Trophoblast cell (in vitro differentiated cells and primary cell): ENCODE measurements at regions not wholly inside any gene's neighbourhood (a gene's known extent, or its start where the extent isn't known, plus 50 kb on each side); places are given as distances from the start of the nearest gene placed in this dataset.

Experiments
- DNase-seq, 2 donors: peaks; one replicate each; pipeline ENCODE4 v3.0.0-alpha.2; 2016
- H2AFZ ChIP-seq: 2 replicates; pipeline ENCODE4 v1.6.1; 2013; ENCODE audit warnings: low read length, moderate library complexity, mild to moderate bottlenecking; ENCODE audit not compliant: insufficient read depth, poor library complexity
- H2AK5ac ChIP-seq: 2 replicates; pipeline ENCODE4 v1.6.1; 2013; ENCODE audit warnings: mild to moderate bottlenecking, low read length
- H2BK120ac ChIP-seq: 2 replicates; pipeline ENCODE4 v1.6.1; 2013; ENCODE audit warnings: low read length, mild to moderate bottlenecking, moderate library complexity; ENCODE audit not compliant: insufficient read depth, poor library complexity
- H2BK12ac ChIP-seq: 2 replicates; pipeline ENCODE4 v1.6.1; 2013; ENCODE audit warnings: mild to moderate bottlenecking, low read length, moderate library complexity
- H2BK5ac ChIP-seq: 2 replicates; pipeline ENCODE4 v1.6.1; 2013; ENCODE audit warnings: low read length, low read depth, moderate library complexity, mild to moderate bottlenecking; ENCODE audit not compliant: poor library complexity
- H3K14ac ChIP-seq: 2 replicates; pipeline ENCODE4 v1.6.1; 2013; ENCODE audit warnings: mild to moderate bottlenecking, low read length
- H3K18ac ChIP-seq: 2 replicates; pipeline ENCODE4 v1.6.1; 2013; ENCODE audit warnings: mild to moderate bottlenecking, low read length
- H3K23ac ChIP-seq: 2 replicates; pipeline ENCODE4 v1.6.1; 2013; ENCODE audit warnings: low read length
- H3K27ac ChIP-seq: 2 replicates; pipeline ENCODE4 v1.5.1; 2013; ENCODE audit warnings: low read depth, mild to moderate bottlenecking, inconsistent platforms, low read length, moderate library complexity
- H3K27me3 ChIP-seq: 2 replicates; pipeline ENCODE4 v1.6.1; 2013; ENCODE audit warnings: inconsistent platforms, mild to moderate bottlenecking, low read length, moderate library complexity; ENCODE audit not compliant: insufficient read depth
- H3K36me3 ChIP-seq, 2 experiments: 1 replicate in 1 of 2; 2 replicates in 1 of 2; pipeline ENCODE4 v1.6.1; 2013; ENCODE audit warnings: low read length in 2 of 2, mild to moderate bottlenecking in 2 of 2, moderate library complexity in 1 of 2; ENCODE audit not compliant: insufficient read depth in 2 of 2, control insufficient read depth in 1 of 2
- H3K4ac ChIP-seq: 2 replicates; pipeline ENCODE4 v1.6.1; 2013; ENCODE audit warnings: low read depth, mild to moderate bottlenecking, low read length, moderate library complexity
- H3K4me1 ChIP-seq, 2 experiments: 1 replicate in 1 of 2; 2 replicates in 1 of 2; pipeline ENCODE4 v1.6.1; 2013; ENCODE audit warnings: low read length in 2 of 2, mild to moderate bottlenecking in 2 of 2, moderate library complexity in 1 of 2; ENCODE audit not compliant: insufficient read depth in 2 of 2, control insufficient read depth in 1 of 2
- H3K4me2 ChIP-seq: 2 replicates; pipeline ENCODE4 v1.6.1; 2013; ENCODE audit warnings: inconsistent platforms, mild to moderate bottlenecking, low read length, moderate library complexity
- H3K4me3 ChIP-seq: 2 replicates; pipeline ENCODE4 v1.5.1; 2013; ENCODE audit warnings: mild to moderate bottlenecking, low read depth, low read length, inconsistent platforms
- H3K79me1 ChIP-seq: one replicate; pipeline ENCODE4 v1.6.1; 2013; ENCODE audit warnings: low read length
- H3K79me2 ChIP-seq: 2 replicates; pipeline ENCODE4 v1.6.1; 2013; ENCODE audit warnings: low read length, mild to moderate bottlenecking; ENCODE audit not compliant: control insufficient read depth, insufficient read depth, poor library complexity
- H3K9ac ChIP-seq: 2 replicates; pipeline ENCODE4 v1.6.1; 2013; ENCODE audit warnings: mild to moderate bottlenecking, low read length
- H3K9me3 ChIP-seq: 2 replicates; pipeline ENCODE4 v1.6.1; 2013; ENCODE audit warnings: low read depth, mild to moderate bottlenecking, control low read depth, inconsistent platforms, low read length; ENCODE audit not compliant: insufficient read depth
- H4K12ac ChIP-seq: 2 replicates; pipeline ENCODE4 v1.6.1; 2013; ENCODE audit warnings: low read depth, mild to moderate bottlenecking, low read length, moderate library complexity
- H4K8ac ChIP-seq: 2 replicates; pipeline ENCODE4 v1.6.1; 2013; ENCODE audit warnings: low read depth, mild to moderate bottlenecking, low read length, moderate library complexity
- H4K91ac ChIP-seq: one replicate; pipeline ENCODE4 v1.6.1; 2013; ENCODE audit warnings: low read depth, mild to moderate bottlenecking, low read length, moderate library complexity
- WGBS: extraction: QIAGEN DNeasy Blood & Tissue Kit; methylation state at CpG from one replicate; pipeline ENCODE4 v1.1.7; 2013; ENCODE audit warnings: missing lambda C conversion rate; ENCODE audit not compliant: insufficient read length, insufficient coverage; ENCODE audit errors: extremely low coverage; 5-methylcytosine and 5-hydroxymethylcytosine counted together

- Histone ChIP-seq H3K4me1 (peaks cover 8% of the 10 kb centered on the region in 2 experiments), H2AFZ (no peak overlapping the region), H3K4me2 (no peak overlapping the region), H3K23ac (no peak overlapping the region), H2BK120ac (no peak overlapping the region), H3K79me2 (peaks cover 2% of the 10 kb centered on the region), H4K91ac (no peak overlapping the region), H4K12ac (no peak overlapping the region), H4K8ac (no peak overlapping the region), H2AK5ac (no peak overlapping the region), H3K27me3 (no peaks in the 10 kb centered on the region), H3K4me3 (no peak overlapping the region), H3K4ac (no peak overlapping the region), H3K79me1 (peaks cover 5% of the 10 kb centered on the region), H3K14ac (no peak overlapping the region), H3K18ac (no peak overlapping the region), H2BK12ac (no peak overlapping the region), H3K9ac (no peak overlapping the region), H3K9me3 (no peaks in the 10 kb centered on the region), H3K27ac (no peak overlapping the region), H2BK5ac (no peak overlapping the region), H3K36me3 (no peaks in the 10 kb centered on the region)
- DNase-seq: no peak
- WGBS: no CpG with 5 or more reads among the region's 2 CpGs
These were observed 56.8 kb upstream of the CD34 start for GRCh38 chr1:207967703-207968102.

DNA sequence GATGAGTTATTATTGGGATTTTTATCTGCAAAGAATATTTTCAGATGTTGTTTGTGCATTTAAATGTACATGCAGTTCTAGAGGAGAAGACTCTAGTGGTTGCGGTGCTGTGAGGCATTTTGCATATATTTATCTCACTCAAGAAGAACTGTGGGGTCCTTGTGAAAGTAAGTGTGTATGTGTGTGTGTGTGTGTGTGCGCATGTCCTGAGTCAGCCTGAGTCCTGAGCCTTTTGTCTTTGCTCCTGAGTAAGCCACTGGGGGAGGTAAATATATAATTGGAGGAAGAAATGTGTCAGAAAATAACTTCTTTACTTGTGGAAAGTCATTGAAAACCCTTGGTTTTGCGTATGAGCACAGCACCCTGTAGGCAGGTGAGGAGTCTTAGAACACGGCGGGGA lies 55.6 kb upstream of the CD34 start:
- no peak overlapping the region for H3K14ac ChIP-seq
- H4K12ac ChIP-seq: no peak overlapping the region
- H2BK5ac ChIP-seq: no peak overlapping the region
- H4K91ac ChIP-seq: no peak overlapping the region
- no peaks in the 10 kb centered on the region for H3K27me3 ChIP-seq
- peaks cover 5% of the 10 kb centered on the region for H3K79me1 ChIP-seq
- no peak overlapping the region for H2AK5ac ChIP-seq
- H3K9ac ChIP-seq: no peak overlapping the region
- no peak overlapping the region for H3K4me3 ChIP-seq
- no peak overlapping the region for H2AFZ ChIP-seq
- H3K36me3 ChIP-seq: no peaks in the 10 kb centered on the region
- H2BK12ac ChIP-seq: no peak overlapping the region
- H3K23ac ChIP-seq: no peak overlapping the region
- H3K4me2 ChIP-seq: no peak overlapping the region
- no peaks in the 10 kb centered on the region for H3K9me3 ChIP-seq
- DNase-seq: no peak
- peaks cover 8 to 10% of the 10 kb centered on the region in 2 experiments for H3K4me1 ChIP-seq
- H3K4ac ChIP-seq: no peak overlapping the region
- H3K79me2 ChIP-seq: peaks cover 2% of the 10 kb centered on the region
- no peak overlapping the region for H3K18ac ChIP-seq
- no peak overlapping the region for H2BK120ac ChIP-seq
- no CpG with 5 or more reads among the region's 5 CpGs for WGBS
- no peak overlapping the region for H4K8ac ChIP-seq
- H3K27ac ChIP-seq: no peak overlapping the region

DNA sequence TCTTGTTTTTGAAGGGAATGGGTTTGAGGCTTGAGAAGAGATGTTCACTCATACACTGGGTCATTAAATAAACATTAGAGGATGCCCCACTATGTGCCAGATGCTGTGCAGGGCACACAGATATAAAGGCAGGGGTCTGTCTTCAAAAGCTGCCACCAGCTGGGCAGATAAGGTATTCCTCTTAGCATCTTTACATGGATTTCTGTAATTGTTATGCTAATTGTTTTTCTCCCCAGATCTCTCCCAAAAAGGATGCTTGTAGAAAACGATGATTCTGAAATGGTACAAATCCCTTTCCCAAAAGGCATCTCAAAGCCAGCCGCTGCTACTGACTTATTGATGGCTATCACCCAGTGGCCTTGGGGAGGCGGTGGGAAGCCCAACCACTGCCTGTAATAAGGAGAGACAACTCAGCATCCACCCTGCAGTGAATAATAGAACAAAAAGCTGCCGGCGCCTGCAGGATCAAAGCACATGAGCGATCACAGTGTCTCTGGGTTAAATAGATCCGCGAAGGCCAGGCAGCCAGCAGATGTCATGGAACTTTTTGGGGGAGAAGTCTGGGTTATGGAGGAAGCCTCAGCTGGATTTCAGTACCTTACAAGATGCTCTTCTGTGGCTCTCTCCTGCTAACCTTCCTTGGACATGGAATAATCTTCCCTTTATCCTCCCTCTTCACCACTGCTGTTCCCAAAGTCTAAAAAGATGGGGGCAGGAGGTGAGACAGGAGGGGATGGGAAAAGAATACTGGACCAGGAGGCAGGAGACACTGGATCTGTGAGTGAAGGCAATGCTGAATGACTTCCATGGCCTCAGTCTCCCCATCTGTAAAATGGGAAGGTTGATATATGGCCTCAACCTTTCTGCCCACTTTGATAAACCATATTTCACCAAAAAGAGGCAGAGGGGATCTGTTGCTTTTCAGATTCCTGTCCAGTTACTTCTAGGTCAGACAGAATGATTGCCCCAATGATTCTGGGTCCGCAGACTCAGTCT lies 54.8 kb upstream of the CD34 start:
- H4K91ac ChIP-seq: no peak overlapping the region
- no peak overlapping the region for H3K4me2 ChIP-seq
- no peak overlapping the region for H3K18ac ChIP-seq
- H3K79me1 ChIP-seq: peaks cover 5% of the 10 kb centered on the region
- no peak overlapping the region for H4K12ac ChIP-seq
- no peak overlapping the region for H3K4ac ChIP-seq
- H2BK12ac ChIP-seq: no peak overlapping the region
- no peak overlapping the region for H3K9ac ChIP-seq
- H2AFZ ChIP-seq: no peak overlapping the region
- H2AK5ac ChIP-seq: no peak overlapping the region
- no peak overlapping the region for H3K14ac ChIP-seq
- no peak for DNase-seq
- H2BK120ac ChIP-seq: no peak overlapping the region
- no peak overlapping the region for H3K4me3 ChIP-seq
- no peak overlapping the region for H3K23ac ChIP-seq
- H3K36me3 ChIP-seq: no peaks in the 10 kb centered on the region
- H3K79me2 ChIP-seq: peaks cover 2% of the 10 kb centered on the region
- H4K8ac ChIP-seq: no peak overlapping the region
- no peak overlapping the region for H2BK5ac ChIP-seq
- no peaks in the 10 kb centered on the region for H3K9me3 ChIP-seq
- peaks cover 8 to 10% of the 10 kb centered on the region in 2 experiments for H3K4me1 ChIP-seq
- H3K27ac ChIP-seq: no peak overlapping the region
- WGBS: no CpG with 5 or more reads among the region's 9 CpGs
- H3K27me3 ChIP-seq: peaks cover under 1% of the 10 kb centered on the region

- H3K14ac ChIP-seq: no peak overlapping the region
- no peak overlapping the region for H3K4ac ChIP-seq
- H2BK12ac ChIP-seq: no peak overlapping the region
- WGBS: no CpG with 5 or more reads among the region's 25 CpGs
- no peak overlapping the region for H2AK5ac ChIP-seq
- H3K4me1 ChIP-seq: peaks cover 11 to 13% of the 10 kb centered on the region in 2 experiments
- H3K18ac ChIP-seq: no peak overlapping the region
- H3K27me3 ChIP-seq: peaks cover 12% of the 10 kb centered on the region
- peak overlapping the region; percentile 70 for H4K91ac ChIP-seq
- peak overlapping the region; percentile 82 for H4K8ac ChIP-seq
- H3K4me2 ChIP-seq: peak overlapping the region; percentile 76
- no peaks in the 10 kb centered on the region for H3K36me3 ChIP-seq
- H3K9ac ChIP-seq: no peak overlapping the region
- no peak overlapping the region for H4K12ac ChIP-seq
- H3K4me3 ChIP-seq: no peak overlapping the region
- no peak for DNase-seq
- no peak overlapping the region for H2BK120ac ChIP-seq
- H3K79me2 ChIP-seq: peaks cover 2% of the 10 kb centered on the region
- no peaks in the 10 kb centered on the region for H3K9me3 ChIP-seq
- no peak overlapping the region for H3K27ac ChIP-seq
- H2BK5ac ChIP-seq: no peak overlapping the region
- H3K79me1 ChIP-seq: peaks cover 5% of the 10 kb centered on the region
- H2AFZ ChIP-seq: peak overlapping the region; percentile 73
- H3K23ac ChIP-seq: no peak overlapping the region
These were observed 53.5 kb upstream of the CD34 start for GRCh38 chr1:207964195-207964966.
